Sciatic nerve (tissue), 2 donors: ENCODE measurements at regions not wholly inside any gene's neighbourhood (a gene's known extent, or its start where the extent isn't known, plus 50 kb on each side); places are given as distances from the start of the nearest gene placed in this dataset.
"Not testable (repeated sequence)": the region's sequence is repeated elsewhere in the genome, so short reads cannot be mapped to it uniquely, and the experiment has no call there.

Experiments used
- ATAC-seq: fragments of 200-7000 bp; cut with Tn5 transposase; one replicate; pipeline ENCODE4 v1.9.1; 2020; ENCODE audit warnings: mild to moderate bottlenecking, moderate library complexity
- DNase-seq: peaks from one replicate; pipeline ENCODE4 v3.0.0-alpha.2; 2020; ENCODE audit warnings: low spot score
- intact Hi-C: fragments of 100-400 bp; cut with DNase I; formaldehyde crosslinking; loops from one replicate; pipeline ENCODE4 v1.14.2; 2022
- donor health status: DM: no; HTN: no; CAD: no.
- donor health status: DM: no; HTN: no; CAD: no.

- ATAC-seq (no peak), DNase-seq (no peak)
- intact Hi-C loops, result no loop called here
Measured at GRCh38 chr1:74818241-74818640, 85.3 kb downstream of the TYW3 start.

DNA sequence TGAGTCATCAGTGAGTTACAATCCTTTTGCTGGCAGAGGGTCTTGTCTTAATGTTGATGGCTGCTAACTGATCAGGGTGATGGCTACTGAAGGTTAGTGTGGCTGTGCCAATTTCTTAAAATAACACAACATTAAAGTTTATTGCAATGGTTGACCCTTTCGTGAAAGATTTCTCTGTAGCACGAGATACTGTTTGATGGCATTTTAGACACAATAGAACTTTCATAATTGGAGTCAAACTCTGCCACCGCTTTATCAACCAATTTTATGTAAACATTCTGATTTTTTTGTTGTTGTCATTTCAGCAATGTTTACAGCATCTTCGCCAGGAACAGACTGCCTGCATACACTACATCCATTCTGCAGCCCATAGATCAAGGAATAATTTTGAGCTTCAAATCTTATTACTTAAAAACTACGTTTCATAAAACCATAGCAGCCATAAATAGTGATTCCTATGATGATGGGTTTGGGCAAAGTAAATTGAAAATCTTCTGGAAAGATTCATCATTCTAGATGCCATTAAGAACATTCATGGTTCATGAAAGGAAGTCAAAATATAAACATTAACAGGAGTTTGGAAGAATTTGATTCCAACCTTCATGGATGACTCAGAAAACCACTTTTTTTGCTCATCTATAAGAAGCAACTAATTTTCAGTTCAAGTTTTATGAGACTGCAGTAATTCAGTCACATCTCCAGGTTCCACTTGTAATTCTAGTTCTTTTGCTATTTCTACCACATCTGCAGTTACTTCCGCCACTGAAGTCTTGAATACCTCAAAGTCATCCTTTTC lies 85.9 kb downstream of the TYW3 start:
- ATAC-seq, result no peak
- no peak for DNase-seq
- intact Hi-C loops, result no loop called here

DNA sequence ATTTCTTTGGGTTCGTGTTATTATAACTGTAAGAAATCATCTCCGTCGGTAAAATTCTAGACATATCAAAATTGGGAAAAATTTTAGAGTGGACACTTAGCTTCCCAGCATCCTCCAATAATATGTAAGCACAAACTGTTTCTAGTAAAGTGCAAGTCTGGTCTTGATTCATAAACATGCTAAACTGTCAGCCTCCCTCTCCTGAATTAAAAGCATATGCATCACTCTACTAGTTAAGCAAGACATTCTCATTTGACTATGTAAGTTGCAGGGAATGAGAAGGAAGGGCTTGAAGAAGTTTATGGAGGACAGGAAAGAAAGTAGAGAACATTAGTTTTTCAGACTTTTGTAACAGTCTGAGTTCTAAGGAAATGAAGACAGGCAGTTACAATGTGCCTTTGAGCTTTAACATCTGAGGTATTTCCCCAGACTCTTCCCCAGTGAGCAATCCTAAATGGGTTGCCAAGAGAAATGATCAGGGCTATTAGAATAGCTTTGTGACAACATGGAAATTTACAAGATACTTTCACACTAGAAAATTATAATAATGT lies 90.0 kb downstream of the TYW3 start:
- intact Hi-C loops, result no loop called here

DNA sequence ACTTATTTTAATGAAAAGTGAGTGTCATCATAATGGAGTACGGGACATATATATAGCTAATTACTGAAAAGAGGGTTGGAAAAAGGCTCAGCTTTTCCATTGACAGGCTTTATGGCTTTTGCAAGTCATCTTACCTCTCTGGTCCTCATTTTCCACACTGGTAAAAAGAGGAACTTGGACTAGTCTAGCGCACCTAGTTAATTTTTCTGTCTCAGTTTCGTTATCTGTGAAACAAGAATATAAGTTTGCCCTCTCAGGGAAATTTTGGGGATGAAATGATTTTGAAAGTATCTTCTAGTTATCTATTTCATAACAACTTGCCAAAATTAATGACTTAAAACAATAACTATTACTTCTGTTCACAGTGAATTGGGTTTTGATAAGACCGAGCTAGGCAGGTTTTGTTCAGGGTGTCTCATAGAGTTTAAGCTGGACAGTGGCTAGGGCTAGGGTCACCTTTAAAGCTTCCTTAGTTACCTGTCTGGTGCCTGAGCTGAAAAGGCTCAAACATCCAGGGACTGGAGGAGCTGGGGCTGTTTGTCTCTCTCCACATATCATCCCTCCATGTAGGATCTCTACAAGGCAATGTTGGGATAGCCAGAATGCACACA lies 91.7 kb downstream of the TYW3 start:
- intact Hi-C loops, result no loop called here
- DNase-seq (no peak), ATAC-seq (no peak)

More for the DNA sequence above, 90.0 kb downstream of the TYW3 start:
- DNase-seq (no peak), ATAC-seq (no peak)

DNA sequence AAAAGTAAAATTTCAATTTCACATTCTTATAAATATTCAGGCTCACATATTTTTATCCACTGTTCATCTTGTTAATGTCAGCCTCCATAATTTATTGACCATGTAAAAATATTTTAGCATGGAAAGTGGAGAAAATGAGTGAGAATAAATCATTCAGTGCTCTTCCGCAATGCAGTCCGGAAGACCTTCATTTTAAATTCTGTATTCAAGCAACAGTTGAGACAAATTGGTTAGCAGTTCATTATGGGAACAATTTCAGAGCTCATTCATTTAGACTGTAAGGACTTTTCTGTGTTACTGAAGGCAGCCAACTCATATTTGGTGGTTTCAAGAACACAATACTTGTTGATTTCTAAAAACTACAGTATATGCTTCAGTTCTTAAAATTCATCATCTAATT lies 97.8 kb downstream of the TYW3 start:
- DNase-seq, result no peak
- intact Hi-C loops, result no loop called here
- no peak for ATAC-seq

- intact Hi-C loops, result no loop called here
- no peak for DNase-seq
- ATAC-seq, result no peak
Measured at GRCh38 chr1:74834261-74834660, 101.3 kb downstream of the TYW3 start.

DNA sequence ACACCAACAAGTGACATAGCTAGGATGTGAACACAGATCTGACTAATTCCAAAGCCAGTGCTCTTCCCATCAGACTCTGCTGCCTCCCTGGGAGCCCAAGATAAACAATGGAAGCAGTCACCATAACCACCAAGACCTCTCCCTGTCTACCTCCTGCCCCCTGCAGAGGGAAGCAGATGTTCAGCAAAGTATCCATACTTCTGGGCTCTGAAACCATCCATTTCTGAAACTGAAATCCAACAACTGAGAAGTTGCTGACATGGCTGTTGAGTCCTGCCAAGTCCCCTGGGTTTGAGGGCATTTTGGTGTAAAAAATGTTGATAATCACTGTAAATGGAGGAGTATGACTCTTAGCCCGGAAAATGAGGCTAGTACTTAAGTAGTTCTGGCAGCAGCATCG lies 102.1 kb downstream of the TYW3 start:
- ATAC-seq (no peak), DNase-seq (no peak)
- intact Hi-C loops, result no loop called here

DNA sequence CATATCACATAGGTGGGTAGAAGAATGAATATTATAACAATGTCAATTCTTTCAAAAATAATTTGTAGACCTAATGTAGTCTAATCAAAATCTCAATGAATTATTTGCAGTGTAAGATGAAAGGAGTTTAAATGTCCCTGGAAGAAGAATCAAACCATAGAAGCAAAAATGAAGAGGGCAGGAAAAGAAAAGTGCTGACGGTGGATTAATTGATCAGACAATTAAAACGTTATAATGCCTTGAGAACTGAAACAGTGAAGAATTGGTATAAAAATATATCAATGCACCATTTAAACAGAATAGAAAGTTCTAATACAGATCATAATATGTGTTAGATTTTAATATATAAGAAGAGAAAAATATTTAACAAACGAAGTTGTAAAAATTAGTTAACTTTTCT lies 109.8 kb downstream of the TYW3 start:
- DNase-seq, result no peak
- intact Hi-C loops, result no loop called here

DNA sequence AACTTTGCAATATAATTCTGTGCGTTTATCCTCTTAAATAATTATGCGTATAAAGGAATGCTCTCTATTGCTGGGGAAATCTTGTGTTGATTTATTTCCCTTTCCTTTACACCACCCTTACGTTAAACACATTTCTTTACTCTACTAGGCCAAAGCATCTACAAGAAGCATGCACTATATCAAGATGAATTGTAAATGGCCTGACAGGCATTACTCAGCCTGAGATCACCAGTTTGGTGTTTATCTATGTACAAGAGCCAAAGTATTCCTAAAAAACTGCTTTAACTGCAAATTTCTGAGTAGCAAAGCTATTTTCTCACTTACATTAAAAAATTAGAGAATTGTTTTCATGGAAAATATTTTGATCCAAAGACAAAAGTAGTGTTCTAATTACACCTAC lies 114.8 kb downstream of the TYW3 start:
- no peak for DNase-seq
- intact Hi-C loops, result no loop called here
- ATAC-seq, result no peak

More for the DNA sequence above, 109.8 kb downstream of the TYW3 start:
- no peak for ATAC-seq

DNA sequence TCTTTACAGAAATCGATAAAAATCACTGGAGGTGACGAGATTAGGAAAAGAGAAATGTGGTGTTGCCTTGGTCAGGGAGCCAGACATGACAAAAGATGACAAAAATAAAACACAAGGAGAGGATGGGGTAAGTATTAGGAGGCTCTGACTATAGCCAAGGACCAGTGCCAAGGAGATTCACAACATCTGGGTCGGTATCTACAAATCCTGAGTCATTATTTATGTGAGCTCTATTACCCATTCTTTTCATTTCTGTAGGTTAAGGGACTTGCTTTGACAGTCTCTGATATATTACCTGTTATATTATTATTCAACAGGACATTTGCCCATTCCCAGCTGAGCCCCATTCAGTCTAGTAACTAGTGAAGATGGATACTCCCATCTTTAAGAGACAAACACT lies 120.8 kb downstream of the TYW3 start:
- DNase-seq, result no peak
- intact Hi-C loops, result no loop called here
- no peak for ATAC-seq

- ATAC-seq (no peak), DNase-seq (no peak)
- intact Hi-C loops, result no loop called here
Measured at GRCh38 chr1:74856174-74856573, 123.2 kb downstream of the TYW3 start.

DNA sequence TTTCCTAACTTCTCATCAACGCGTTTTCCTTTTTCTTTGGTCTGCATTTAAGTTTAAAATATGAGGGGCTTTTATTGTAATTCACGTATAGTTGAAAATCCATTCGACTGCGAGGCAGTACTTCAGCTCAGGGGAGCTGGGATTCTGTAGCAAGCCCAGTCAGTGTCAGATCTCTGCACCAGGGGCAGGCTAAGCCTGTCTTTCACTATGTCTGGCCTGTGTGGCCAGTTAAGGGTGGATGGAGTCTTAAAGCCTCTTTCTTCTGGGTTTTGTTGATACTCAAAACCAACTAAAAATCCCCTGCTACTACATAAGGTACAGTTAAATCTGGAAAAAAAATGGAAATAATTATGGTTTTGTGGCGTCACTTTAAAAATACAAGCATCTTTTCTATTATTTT lies 124.7 kb downstream of the TYW3 start:
- DNase-seq (no peak), ATAC-seq (no peak)
- intact Hi-C loops, result no loop called here

DNA sequence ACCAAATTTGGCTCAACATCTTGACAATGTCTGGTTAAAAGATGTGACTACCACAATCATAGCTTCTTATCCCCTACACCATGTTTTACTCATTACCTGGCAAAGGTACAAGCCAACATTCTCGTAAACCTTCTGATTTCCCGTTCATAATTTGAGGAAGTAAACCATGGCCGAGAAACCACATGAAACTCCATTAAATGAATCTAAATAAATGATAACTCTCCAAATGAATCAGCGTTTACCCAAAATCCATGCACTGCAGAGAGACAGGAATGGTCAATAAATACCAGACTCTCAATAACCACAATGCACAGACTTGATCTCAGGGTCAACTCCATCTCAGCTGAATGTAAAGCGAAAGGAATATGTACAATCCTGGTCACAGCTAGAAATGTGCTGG lies 125.2 kb downstream of the TYW3 start:
- no peak for DNase-seq
- intact Hi-C loops, result no loop called here
- ATAC-seq, result no peak

DNA sequence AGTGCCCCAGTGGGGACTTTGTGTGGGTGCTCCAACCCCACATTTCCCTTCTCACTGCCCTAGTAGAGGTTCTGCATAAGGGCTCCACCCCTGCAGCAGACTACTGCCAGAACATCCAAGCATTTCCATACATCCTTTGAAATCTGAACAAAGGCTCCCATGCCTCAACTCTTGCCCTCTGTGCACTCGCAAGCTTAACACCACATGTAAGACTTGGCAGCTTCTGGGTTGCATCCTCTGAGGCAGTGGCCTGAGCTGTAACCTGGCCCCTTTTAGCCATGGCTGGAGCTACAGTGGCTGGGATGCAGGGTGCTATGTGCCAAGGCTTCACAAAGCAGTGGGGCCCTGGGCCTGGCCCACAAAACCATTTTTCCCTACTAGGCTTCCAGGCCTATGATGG lies 128.9 kb downstream of the TYW3 start:
- DNase-seq (no peak), ATAC-seq (no peak)
- intact Hi-C loops, result no loop called here

DNA sequence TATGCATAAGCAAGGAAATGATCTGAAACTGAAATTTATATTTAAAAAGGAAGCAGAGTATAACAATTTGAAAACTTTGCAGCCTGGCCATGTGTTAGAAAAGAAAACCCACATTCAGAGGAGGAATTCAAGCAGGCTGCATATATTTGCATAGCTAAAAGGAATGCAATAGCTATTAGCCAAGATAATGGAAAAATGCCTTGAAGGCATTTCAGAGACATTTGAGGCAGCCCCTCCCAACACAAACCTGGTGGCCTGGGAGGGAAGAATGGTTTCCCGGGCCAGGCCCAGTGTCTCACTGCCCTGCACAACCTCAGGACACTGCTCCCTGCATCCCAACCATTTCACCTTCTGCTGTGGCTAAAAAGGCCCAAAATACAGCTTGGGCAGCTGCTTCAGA lies 136.8 kb downstream of the TYW3 start:
- DNase-seq, result no peak
- intact Hi-C loops, result no loop called here
- ATAC-seq, result no peak

- DNase-seq, ATAC-seq, intact Hi-C loops: not testable (repeated sequence)
Measured at GRCh38 chr1:74877366-74877765, 144.4 kb downstream of the TYW3 start.

- no peak for DNase-seq
- intact Hi-C loops, result no loop called here
- no peak for ATAC-seq
Measured at GRCh38 chr1:74895411-74895810, 162.5 kb downstream of the TYW3 start.

GRCh38 chr1:74908131-74908530 lies 175.2 kb downstream of the TYW3 start:
- no peak for ATAC-seq
- intact Hi-C loops, result no loop called here
- no peak for DNase-seq

GRCh38 chr1:74908797-74909196 lies 175.8 kb downstream of the TYW3 start:
- no peak for DNase-seq
- no peak for ATAC-seq
- intact Hi-C loops, result no loop called here

DNA sequence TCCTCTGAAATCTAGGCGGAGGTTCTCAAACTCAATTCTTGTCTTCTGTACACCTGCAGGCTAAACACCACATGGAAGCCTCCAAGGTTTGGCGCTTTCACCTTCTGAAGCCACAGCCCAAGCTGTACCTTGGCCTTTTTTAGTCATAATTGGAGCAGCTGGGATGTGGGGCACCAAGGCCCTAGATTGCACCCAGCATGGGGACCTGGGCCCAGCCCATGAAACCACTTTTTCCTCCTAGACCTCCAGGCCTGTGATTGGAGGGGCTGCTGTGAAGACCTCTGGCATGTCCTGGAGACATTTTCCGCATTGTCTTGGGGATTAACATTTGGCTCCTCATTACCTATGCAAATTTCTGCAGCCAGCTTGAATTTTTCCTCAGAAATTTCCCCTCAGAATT lies 181.0 kb downstream of the TYW3 start:
- intact Hi-C loops, result no loop called here
- no peak for DNase-seq

DNA sequence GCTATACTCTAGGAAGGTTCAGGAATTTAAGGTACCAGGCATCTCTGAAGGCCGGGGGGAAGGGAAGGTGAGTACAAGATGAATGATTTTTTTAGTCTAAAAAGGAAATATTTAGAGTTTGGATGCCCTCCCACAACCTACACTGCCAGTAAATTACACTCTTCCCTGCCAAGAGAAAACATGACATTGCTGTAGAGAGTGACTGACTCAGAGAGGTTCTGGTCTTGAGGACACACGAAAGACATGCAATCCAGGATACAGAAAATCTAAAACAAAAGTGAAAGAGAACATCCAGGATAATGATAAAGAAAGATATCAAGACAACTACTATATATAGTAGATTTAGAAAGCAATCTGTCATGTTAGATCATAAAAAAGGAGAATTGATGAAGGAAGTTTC lies 200.5 kb downstream of the TYW3 start:
- intact Hi-C loops, result no loop called here
- ATAC-seq, result no peak

More for the DNA sequence above, 181.0 kb downstream of the TYW3 start:
- no peak for ATAC-seq

More for the DNA sequence above, 200.5 kb downstream of the TYW3 start:
- no peak for DNase-seq
